Lower leg skin (tissue), 3 donors: ENCODE measurements at regions not wholly inside any gene's neighbourhood (a gene's known extent, or its start where the extent isn't known, plus 50 kb on each side); places are given as distances from the start of the nearest gene placed in this dataset.

Experiments
- CTCF ChIP-seq, 3 donors: fragments of 450-650 bp; IDR thresholded peaks; one replicate each; pipeline ENCODE4 v1.5.1; 2016; ENCODE audit warnings: antibody characterized with exemption in 3 of 3, mild to moderate bottlenecking in 3 of 3, moderate library complexity in 2 of 3
- POLR2A ChIP-seq, 2 donors: fragments of 450-650 bp; IDR thresholded peaks; one replicate each; pipeline ENCODE4 v1.6.1; 2016 to 2017; ENCODE audit warnings: antibody characterized with exemption in 2 of 2, mild to moderate bottlenecking in 1 of 2, moderate library complexity in 1 of 2

GRCh38 chr4:36852856-36853255 lies 391.7 kb upstream of the NWD2 start:
- no peak for TF ChIP-seq POLR2A (IDR thresholded peaks at IDR 0.05)
- TF ChIP-seq CTCF (IDR thresholded peaks at IDR 0.05) = no peak
